Activated T-cell treated with anti-CD3 and anti-CD28 coated beads, Interleukin-2, amount 50 U/mL, for 72 hours (primary cell): ENCODE measurements at regions not wholly inside any gene's neighbourhood (a gene's known extent, or its start where the extent isn't known, plus 50 kb on each side); places are given as distances from the start of the nearest gene placed in this dataset.

Experiments used
- ATAC-seq, 2 donors: fragments of 150-1000 bp; cut with Tn5 transposase; replicated peaks in 1 of 2; 2 replicates each; pipeline ENCODE4 v1.10.0; 2021; ENCODE audit warnings: moderate library complexity in 2 of 2, mild to moderate bottlenecking in 1 of 2
- DNase-seq, 2 donors: peaks; one replicate each; pipeline ENCODE4 v3.0.0; 2021 to 2022; ENCODE audit warnings: mixed read lengths in 1 of 2
- H3K27ac Mint-ChIP-seq: one replicate; pipeline ENCODE4 v1.8.0; 2022; ENCODE audit warnings: mild to moderate bottlenecking, moderate library complexity, mixed read lengths
- H3K27me3 Mint-ChIP-seq: one replicate; pipeline ENCODE4 v1.8.0; 2022; ENCODE audit warnings: low read depth, mixed read lengths
- H3K36me3 Mint-ChIP-seq, 2 donors: one replicate each; pipeline ENCODE4 v1.8.0; 2022; ENCODE audit warnings: mixed read lengths in 2 of 2, mild to moderate bottlenecking in 1 of 2; ENCODE audit not compliant: insufficient read depth in 2 of 2
- H3K4me1 Mint-ChIP-seq: one replicate; pipeline ENCODE4 v1.8.0; 2022; ENCODE audit warnings: low read depth, mixed read lengths
- H3K4me3 Mint-ChIP-seq, 2 donors: one replicate each; pipeline ENCODE4 v1.8.0; 2022; ENCODE audit warnings: mild to moderate bottlenecking in 2 of 2, mixed read lengths in 2 of 2, moderate library complexity in 2 of 2
- H3K9me3 Mint-ChIP-seq, 2 donors: one replicate each; pipeline ENCODE4 v1.8.0; 2022; ENCODE audit warnings: mixed read lengths in 2 of 2

- H3K27me3 Mint-ChIP-seq: no peaks in the 10 kb centered on the region
- peaks cover 50% of the 10 kb centered on the region for H3K4me1 Mint-ChIP-seq
- H3K27ac Mint-ChIP-seq: no peak overlapping the region
- H3K36me3 Mint-ChIP-seq: peaks cover 9 to 10% of the 10 kb centered on the region in 2 donors
- H3K9me3 Mint-ChIP-seq: peaks cover 8 to 16% of the 10 kb centered on the region in 2 donors
- ATAC-seq (no peak), DNase-seq (no peak)
- no peak overlapping the region for H3K4me3 Mint-ChIP-seq
Measured at GRCh38 chr2:30310371-30310770, 79.0 kb downstream of the LBH start.

- H3K4me3 Mint-ChIP-seq: peak overlapping the region in 1 of 2 donors; percentile 63
- peaks cover 8 to 10% of the 10 kb centered on the region in 2 donors for H3K36me3 Mint-ChIP-seq
- peaks cover 50% of the 10 kb centered on the region for H3K4me1 Mint-ChIP-seq
- DNase-seq: peak in 1 of 2 donors; percentile 22
- peaks cover 8 to 17% of the 10 kb centered on the region in 2 donors for H3K9me3 Mint-ChIP-seq
- ATAC-seq: no peak
- H3K27me3 Mint-ChIP-seq: no peaks in the 10 kb centered on the region
- no peak overlapping the region for H3K27ac Mint-ChIP-seq
Measured at GRCh38 chr2:30310955-30311354, 79.6 kb downstream of the LBH start.

- Mint-ChIP-seq H3K27ac (no peak overlapping the region), H3K27me3 (no peaks in the 10 kb centered on the region), H3K9me3 (peaks cover 8 to 15% of the 10 kb centered on the region in 2 donors), H3K4me1 (peaks cover 56% of the 10 kb centered on the region), H3K4me3 (no peak overlapping the region), H3K36me3 (peaks cover 8 to 10% of the 10 kb centered on the region in 2 donors)
- ATAC-seq (no peak), DNase-seq (no peak)
Measured at GRCh38 chr2:30311711-30312110, 80.4 kb downstream of the LBH start.

DNA sequence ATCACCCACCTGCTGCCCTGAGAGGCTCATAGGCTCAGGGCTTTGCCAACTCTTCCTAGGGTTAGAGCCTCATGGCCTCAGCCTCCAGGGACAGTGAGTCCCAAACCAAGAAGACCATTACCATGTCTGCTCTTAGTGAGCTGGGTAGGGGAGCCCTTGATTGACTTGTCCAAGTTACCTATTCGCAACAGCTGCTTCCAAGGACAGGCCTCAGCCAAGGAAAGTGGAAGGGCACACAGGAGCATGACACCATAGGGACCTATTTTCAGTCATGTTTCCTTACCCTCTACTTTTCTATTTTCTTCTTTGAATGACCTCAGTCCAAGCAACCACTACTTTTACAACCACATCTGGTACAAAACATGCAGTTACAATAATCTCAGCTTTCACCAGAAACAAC lies 81.6 kb downstream of the LBH start:
- H3K4me3 Mint-ChIP-seq: no peak overlapping the region
- peaks cover 7 to 10% of the 10 kb centered on the region in 2 donors for H3K9me3 Mint-ChIP-seq
- H3K4me1 Mint-ChIP-seq: peaks cover 60% of the 10 kb centered on the region
- peaks cover 7 to 8% of the 10 kb centered on the region in 2 donors for H3K36me3 Mint-ChIP-seq
- DNase-seq (no peak), ATAC-seq (peak in 1 of 2 donors; percentile 13)
- no peaks in the 10 kb centered on the region for H3K27me3 Mint-ChIP-seq
- peak overlapping the region; percentile 8 for H3K27ac Mint-ChIP-seq

- DNase-seq (no peak), ATAC-seq (no peak)
- Mint-ChIP-seq H3K27ac (no peak overlapping the region), H3K4me1 (peaks cover 55% of the 10 kb centered on the region), H3K4me3 (peak overlapping the region; percentile 11 to 12), H3K36me3 (peaks cover 7 to 8% of the 10 kb centered on the region in 2 donors), H3K27me3 (no peaks in the 10 kb centered on the region), H3K9me3 (peaks cover 11 to 13% of the 10 kb centered on the region in 2 donors)
Measured at GRCh38 chr2:30314981-30315380, 83.6 kb downstream of the LBH start.

DNA sequence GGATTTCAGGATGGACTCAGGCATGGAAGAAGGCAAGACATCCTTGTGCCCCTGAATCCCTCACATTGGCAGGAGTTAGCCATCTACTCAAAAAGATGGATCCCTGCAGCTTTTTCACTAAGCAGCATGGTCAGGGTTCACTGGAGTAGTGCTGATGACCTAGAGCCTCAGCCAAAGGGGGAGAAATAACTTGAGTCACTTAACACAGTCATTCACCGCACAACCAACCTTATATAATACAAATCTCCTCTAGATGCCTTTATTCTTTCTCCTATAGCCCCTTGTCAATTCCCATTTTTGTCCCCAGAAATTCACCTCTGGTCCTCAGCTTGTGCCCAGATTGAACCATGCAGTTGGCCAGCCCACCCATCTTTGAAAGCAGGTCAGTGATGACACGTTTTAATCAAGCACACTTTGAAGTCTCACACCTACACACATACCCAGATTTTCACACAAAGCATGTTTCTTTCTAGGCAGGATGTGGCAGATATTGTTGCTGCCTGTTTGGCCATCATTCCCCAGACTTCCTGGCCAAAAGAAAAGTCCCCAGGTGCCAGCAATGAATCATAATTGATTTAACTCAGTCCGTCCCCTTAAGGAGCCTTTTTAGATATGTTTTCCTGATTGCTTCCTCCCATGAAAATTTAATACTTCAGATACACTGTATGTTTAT lies 84.2 kb downstream of the LBH start:
- DNase-seq (peak in 1 of 2 donors; percentile 37), ATAC-seq (peak; percentile 77 to 83)
- Mint-ChIP-seq H3K4me1 (peaks cover 49% of the 10 kb centered on the region), H3K27ac (peak overlapping the region; percentile 87), H3K36me3 (peaks cover 7 to 8% of the 10 kb centered on the region in 2 donors), H3K9me3 (peaks cover 11 to 13% of the 10 kb centered on the region in 2 donors), H3K27me3 (no peaks in the 10 kb centered on the region), H3K4me3 (peak overlapping the region; percentile 38 to 49)

- Mint-ChIP-seq H3K27ac (no peak overlapping the region), H3K4me3 (no peak overlapping the region), H3K4me1 (peaks cover 44% of the 10 kb centered on the region), H3K36me3 (peaks cover 7 to 8% of the 10 kb centered on the region in 2 donors), H3K27me3 (no peaks in the 10 kb centered on the region), H3K9me3 (peaks cover 11 to 13% of the 10 kb centered on the region in 2 donors)
- ATAC-seq (no peak), DNase-seq (no peak)
Measured at GRCh38 chr2:30316408-30316807, 85.1 kb downstream of the LBH start.

- Mint-ChIP-seq H3K4me1 (peaks cover 35% of the 10 kb centered on the region), H3K27ac (no peak overlapping the region), H3K9me3 (peaks cover 11 to 13% of the 10 kb centered on the region in 2 donors), H3K36me3 (peaks cover 7 to 8% of the 10 kb centered on the region in 2 donors), H3K27me3 (no peaks in the 10 kb centered on the region), H3K4me3 (no peak overlapping the region)
- no peak for DNase-seq
- ATAC-seq: no peak
Measured at GRCh38 chr2:30318987-30319782, 87.9 kb downstream of the LBH start.

DNA sequence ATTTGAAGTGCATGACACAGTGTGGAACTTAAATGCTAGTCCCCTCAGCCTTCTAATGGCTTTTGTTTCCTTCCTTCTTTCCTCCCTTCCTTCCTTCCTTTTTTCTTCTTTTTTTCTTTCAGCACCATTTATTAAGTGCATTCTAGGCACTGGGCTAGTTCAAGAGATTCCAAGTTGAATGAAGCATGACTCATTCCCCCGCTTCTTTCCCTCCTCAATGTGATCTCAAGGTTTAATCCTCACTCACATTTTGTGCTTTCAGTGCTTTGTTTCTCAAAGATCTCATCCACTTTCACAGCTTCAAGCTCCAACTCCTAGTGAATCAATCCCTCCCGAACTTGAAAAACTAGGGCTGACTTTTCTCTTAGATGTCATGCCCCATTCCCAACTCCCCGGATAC lies 90.1 kb downstream of the LBH start:
- Mint-ChIP-seq H3K36me3 (no peaks in the 10 kb centered on the region), H3K4me1 (peaks cover 37% of the 10 kb centered on the region), H3K27ac (no peak overlapping the region), H3K27me3 (no peaks in the 10 kb centered on the region), H3K9me3 (peaks cover 3 to 4% of the 10 kb centered on the region in 2 donors), H3K4me3 (no peak overlapping the region)
- ATAC-seq (no peak), DNase-seq (no peak)

DNA sequence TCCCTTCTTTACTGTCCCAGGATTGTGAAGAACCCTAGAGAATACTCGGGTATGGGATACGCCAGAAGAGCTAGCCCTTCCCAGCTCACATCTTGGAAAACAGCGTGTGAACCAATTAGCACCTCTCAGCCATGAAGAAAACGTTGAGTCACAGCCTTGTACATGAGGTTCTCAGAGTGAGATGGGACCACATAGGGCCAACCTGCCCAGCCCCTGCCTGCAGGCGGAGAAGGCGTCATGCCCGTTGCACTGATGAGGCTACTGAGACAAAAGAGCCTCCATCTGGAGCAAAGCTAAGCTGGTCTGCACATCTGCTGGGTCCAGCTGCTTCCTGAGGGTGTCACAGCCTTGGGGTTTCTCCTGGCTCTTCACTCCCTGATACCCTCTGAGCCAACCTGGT lies 92.2 kb downstream of the LBH start:
- DNase-seq (no peak), ATAC-seq (no peak)
- Mint-ChIP-seq H3K4me1 (peaks cover 32% of the 10 kb centered on the region), H3K36me3 (no peaks in the 10 kb centered on the region), H3K9me3 (peaks cover 3 to 4% of the 10 kb centered on the region in 2 donors), H3K27ac (no peak overlapping the region), H3K4me3 (no peak overlapping the region), H3K27me3 (no peaks in the 10 kb centered on the region)

DNA sequence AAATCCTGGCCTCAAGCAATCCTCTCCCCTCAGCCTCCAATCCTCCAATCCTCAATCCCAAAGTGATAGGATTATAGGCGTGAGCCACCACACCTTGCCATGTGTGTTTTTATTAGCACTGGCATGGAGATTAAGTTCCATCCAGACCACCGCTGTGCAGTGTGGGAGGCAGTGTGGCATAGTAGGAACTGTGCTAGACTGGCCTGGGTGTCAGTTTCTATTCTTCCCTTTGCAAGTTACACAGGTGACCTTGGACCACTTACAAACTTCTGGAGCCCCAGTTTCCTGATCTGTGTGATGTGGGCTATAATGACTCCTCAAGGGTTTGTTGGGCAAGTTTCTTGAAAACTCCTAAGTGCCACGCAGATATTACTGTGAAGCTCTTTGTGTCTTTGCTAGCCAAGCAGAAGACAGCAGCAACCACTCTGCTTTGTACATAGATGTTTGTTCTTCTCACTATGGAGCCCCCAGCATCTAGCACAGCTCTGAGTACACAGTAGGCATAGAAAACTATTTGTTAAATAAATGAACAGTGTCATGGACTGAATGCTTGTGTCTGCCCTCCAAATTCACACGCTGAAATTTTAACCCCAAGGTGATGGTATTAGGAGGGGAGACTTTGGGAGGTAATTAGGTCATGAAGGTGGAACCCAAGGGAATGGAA lies 93.0 kb downstream of the LBH start:
- DNase-seq (no peak), ATAC-seq (peak; percentile 23 to 45)
- no peak overlapping the region for H3K27ac Mint-ChIP-seq
- no peaks in the 10 kb centered on the region for H3K36me3 Mint-ChIP-seq
- H3K9me3 Mint-ChIP-seq: peaks cover 1 to 2% of the 10 kb centered on the region in 2 donors
- H3K4me3 Mint-ChIP-seq: no peak overlapping the region
- H3K4me1 Mint-ChIP-seq: peaks cover 32% of the 10 kb centered on the region
- no peaks in the 10 kb centered on the region for H3K27me3 Mint-ChIP-seq

DNA sequence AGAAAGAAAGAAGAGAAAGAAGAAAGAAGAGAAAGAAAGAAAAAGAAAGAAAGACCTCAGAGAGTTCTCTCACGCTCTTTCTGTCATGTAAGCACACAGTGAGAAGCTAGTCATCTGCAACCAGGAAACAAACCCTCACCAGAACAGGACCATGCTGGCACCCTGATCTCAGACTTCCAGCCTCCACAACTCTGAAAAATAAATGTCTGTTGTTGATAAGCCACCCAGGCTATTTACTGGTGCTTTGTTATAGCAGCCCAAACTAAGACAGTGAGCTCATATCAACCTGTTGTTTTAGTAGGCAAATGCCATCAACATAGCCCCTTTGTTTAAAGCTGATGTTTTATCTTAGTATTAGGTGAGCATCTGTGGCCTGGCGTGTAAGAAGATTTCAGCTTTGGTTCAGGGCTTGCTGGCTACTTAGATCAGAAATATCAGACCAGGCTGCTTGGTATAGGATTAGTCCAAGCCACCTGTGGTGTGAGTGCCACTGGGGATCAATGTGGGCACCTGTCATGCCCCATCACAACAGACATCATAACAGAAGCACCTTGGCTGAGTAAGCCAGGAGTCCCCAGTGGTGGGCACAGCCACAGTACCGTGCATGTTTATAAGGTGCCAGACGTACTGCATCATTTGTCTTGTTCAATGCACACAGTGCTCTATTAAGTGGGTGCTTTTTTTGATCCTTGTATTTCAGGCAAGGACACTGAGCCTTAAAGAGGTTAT lies 94.4 kb downstream of the LBH start:
- H3K4me1 Mint-ChIP-seq: peaks cover 35% of the 10 kb centered on the region
- no peaks in the 10 kb centered on the region for H3K36me3 Mint-ChIP-seq
- ATAC-seq (peak; percentile 77 to 80), DNase-seq (no peak)
- peak overlapping the region in 1 of 2 donors; percentile 42 for H3K4me3 Mint-ChIP-seq
- peak overlapping the region; percentile 58 for H3K27ac Mint-ChIP-seq
- no peaks in the 10 kb centered on the region for H3K27me3 Mint-ChIP-seq
- H3K9me3 Mint-ChIP-seq: no peaks in the 10 kb centered on the region
